A673 (cell line): ENCODE measurements at regions not wholly inside any gene's neighbourhood (a gene's known extent, or its start where the extent isn't known, plus 50 kb on each side); places are given as distances from the start of the nearest gene placed in this dataset.
A peak's percentile ranks its signal among the peaks of the same experiment; 100 is the strongest.
"Not testable (repeated sequence)": the region's sequence is repeated elsewhere in the genome, so short reads cannot be mapped to it uniquely, and the experiment has no call there.

ENCODE experiments used
- BruUV-seq: library from RNA; stranded (reverse); fragments of 400-500 nt; replicated peaks from 2 replicates; lab custom pipeline; 2021; lab: Mats Ljungman, UMichigan
- CTCF ChIA-PET: fragments of 300-600 bp; sonication (Branson Sonifier 250); formaldehyde crosslinking; loops from one replicate; lab custom pipeline; 2022; ENCODE audit warnings: antibody characterized with exemption; lab: Charles Lee
- POLR2A ChIA-PET: fragments of 300-600 bp; sonication (Branson Sonifier 250); formaldehyde crosslinking; loops from one replicate; lab custom pipeline; 2022; ENCODE audit warnings: antibody characterized with exemption; ENCODE audit not compliant: low non-redundant PET; lab: Charles Lee
- DNase-seq: peaks from one replicate; pipeline ENCODE4 v3.0.0-alpha.2; 2015; ENCODE audit warnings: low spot score
- H3K27ac ChIP-seq: fragments of 200-600 bp; sonication (generic); 2 replicates; pipeline ENCODE4 v1.5.1; 2016; ENCODE audit warnings: mixed run types, low read depth, mild to moderate bottlenecking, mixed read lengths, antibody characterized with exemption, low read length; ENCODE audit not compliant: poor library complexity, severe bottlenecking
- H3K27me3 ChIP-seq: fragments of 200-600 bp; sonication (generic); replicated peaks from 2 replicates; pipeline ENCODE4 v1.6.1; 2017; ENCODE audit warnings: mixed run types, low read depth, mild to moderate bottlenecking, mixed read lengths, antibody characterized with exemption, low read length; ENCODE audit not compliant: insufficient read depth, poor library complexity
- H3K36me3 ChIP-seq: fragments of 200-600 bp; sonication (generic); 2 replicates; pipeline ENCODE4 v1.6.1; 2016; ENCODE audit warnings: mixed run types, mild to moderate bottlenecking, mixed read lengths, antibody characterized with exemption, low read length; ENCODE audit not compliant: insufficient read depth, poor library complexity, severe bottlenecking
- H3K4me1 ChIP-seq: fragments of 200-600 bp; sonication (generic); 2 replicates; pipeline ENCODE4 v1.6.1; 2017; ENCODE audit warnings: mixed run types, mild to moderate bottlenecking, mixed read lengths, antibody characterized with exemption, low read length; ENCODE audit not compliant: insufficient read depth, poor library complexity, severe bottlenecking
- H3K4me3 ChIP-seq: fragments of 200-600 bp; sonication (generic); 2 replicates; pipeline ENCODE4 v1.5.1; 2016; ENCODE audit warnings: low read depth, mixed run types, mild to moderate bottlenecking, mixed read lengths, low read length; ENCODE audit not compliant: poor library complexity, severe bottlenecking
- H3K9me3 ChIP-seq: fragments of 200-600 bp; sonication (generic); 2 replicates; pipeline ENCODE4 v1.6.1; 2016; ENCODE audit warnings: mixed run types, low read depth, mild to moderate bottlenecking, mixed read lengths, antibody characterized with exemption, low read length; ENCODE audit not compliant: poor library complexity, severe bottlenecking
- CTCF ChIP-seq: fragments of 300-800, 200-600 bp; sonication (generic); conservative IDR thresholded peaks from 2 replicates; pipeline ENCODE4 v1.5.1; 2017; ENCODE audit warnings: low read depth, mild to moderate bottlenecking, antibody characterized with exemption, low read length, moderate library complexity, mixed read lengths
- EZH2 ChIP-seq: fragments of 200-600 bp; sonication (generic); IDR thresholded peaks from 2 replicates; pipeline ENCODE4 v1.6.1; 2017; ENCODE audit warnings: borderline replicate concordance, low read depth, mild to moderate bottlenecking, mixed read lengths, antibody characterized with exemption, low read length; ENCODE audit not compliant: poor library complexity, severe bottlenecking
- intact Hi-C: fragments of 100-400 bp; cut with micrococcal nuclease; formaldehyde crosslinking; loops from one replicate; pipeline ENCODE4 v1.10.0; 2022; ENCODE audit not compliant: unreplicated experiment

DNA sequence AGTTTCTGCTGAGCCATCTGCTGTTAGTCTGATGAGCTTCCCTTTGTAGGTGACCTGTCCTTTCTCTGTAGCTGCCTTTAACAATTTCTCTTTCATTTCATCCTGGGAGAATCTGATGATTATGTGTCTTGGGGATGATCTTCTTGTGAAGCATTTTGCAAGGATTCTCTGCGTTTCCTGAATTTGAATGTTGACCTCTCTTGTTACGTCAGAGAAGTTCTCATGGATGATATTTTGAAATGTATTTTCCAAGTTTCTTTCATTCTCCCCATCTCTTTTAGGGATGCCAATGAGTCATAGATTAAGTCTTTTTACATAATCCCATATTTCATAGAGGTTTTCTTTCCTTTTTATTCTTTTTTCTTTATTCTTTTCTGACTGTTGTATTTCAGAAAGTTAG is 184.2 kb upstream of the BET1 start:
- DNase-seq, result no peak
- Histone ChIP-seq H3K36me3 (no peaks in the 10 kb centered on the region), H3K4me3 (no peak overlapping the region), H3K9me3 (peaks cover 7% of the 10 kb centered on the region), H3K27me3 (no peaks in the 10 kb centered on the region), H3K4me1 (peaks cover 22% of the 10 kb centered on the region), H3K27ac (no peak overlapping the region)
- intact Hi-C loops, result no loop called here
- CTCF ChIA-PET, result no interaction called here
- no TSS peak for BruUV-seq
- POLR2A ChIA-PET, result no interaction called here
- TF ChIP-seq CTCF (no peak), EZH2 (no peak)

DNA sequence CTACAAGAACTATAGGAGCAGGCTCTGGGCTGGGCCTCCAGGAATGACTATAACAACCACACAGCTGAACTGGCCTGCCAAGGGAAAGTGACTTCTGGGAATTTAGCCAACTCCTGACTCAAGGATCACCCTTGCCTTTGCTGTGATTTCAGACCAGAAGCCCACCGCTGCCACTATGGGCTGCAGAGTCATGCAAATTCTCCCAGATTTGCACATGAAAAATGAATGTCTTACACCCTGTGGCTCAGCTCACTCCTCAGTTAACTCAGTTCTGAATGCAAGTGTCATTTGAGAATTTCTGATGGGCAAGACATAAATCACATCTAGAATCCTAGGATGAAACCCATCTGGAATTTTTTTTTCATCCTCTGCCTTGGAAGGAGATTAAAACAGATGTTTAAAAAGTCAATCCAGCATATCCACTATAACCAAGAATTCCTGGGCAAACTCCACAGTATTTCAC is 186.5 kb upstream of the BET1 start:
- peak; percentile 93 for DNase-seq
- Histone ChIP-seq H3K9me3 (peaks cover 7% of the 10 kb centered on the region), H3K27ac (peak overlapping the region; percentile 53), H3K4me1 (peaks cover 12% of the 10 kb centered on the region), H3K36me3 (no peaks in the 10 kb centered on the region), H3K27me3 (no peaks in the 10 kb centered on the region), H3K4me3 (no peak overlapping the region)
- POLR2A ChIA-PET, result no interaction called here
- intact Hi-C loops, result no loop called here
- CTCF ChIA-PET, result no interaction called here
- TF ChIP-seq EZH2 (no peak), CTCF (no peak)
- no TSS peak for BruUV-seq

DNA sequence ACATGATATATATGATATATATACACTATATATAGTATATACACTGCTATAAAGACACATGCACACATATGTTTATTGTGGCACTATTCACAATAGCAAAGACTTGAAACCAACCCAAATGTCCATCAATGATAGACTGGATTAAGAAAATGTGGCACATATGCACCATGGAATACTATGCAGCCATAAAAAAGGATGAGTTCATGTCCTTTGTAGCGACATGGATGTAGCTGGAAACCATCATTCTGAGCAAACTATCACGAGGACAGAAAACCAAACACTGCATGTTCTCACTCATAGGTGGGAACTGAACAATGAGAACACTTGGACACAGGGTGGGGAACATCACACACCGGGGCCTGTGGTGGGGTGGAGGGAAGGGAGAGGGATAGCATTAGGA is 190.3 kb upstream of the BET1 start:
- H3K27me3 ChIP-seq, intact Hi-C loops: not testable (repeated sequence)

GRCh38 chr7:94195201-94195600 is 191.0 kb upstream of the BET1 start:
- H3K4me1 ChIP-seq, result peaks cover 8% of the 10 kb centered on the region
- DNase-seq, result no peak
- no peak overlapping the region for H3K4me3 ChIP-seq
- intact Hi-C loops, result no loop called here
- no peak overlapping the region for H3K27ac ChIP-seq
- POLR2A ChIA-PET, result no interaction called here
- TF ChIP-seq EZH2 (no peak), CTCF (no peak)
- H3K27me3 ChIP-seq, result no peaks in the 10 kb centered on the region
- no TSS peak for BruUV-seq
- H3K36me3 ChIP-seq, result no peaks in the 10 kb centered on the region
- no peaks in the 10 kb centered on the region for H3K9me3 ChIP-seq
- CTCF ChIA-PET, result no interaction called here

More for the DNA sequence above, 190.3 kb upstream of the BET1 start:
- H3K4me1 ChIP-seq, result peaks cover 12% of the 10 kb centered on the region
- BruUV-seq, H3K4me3 ChIP-seq, H3K27ac ChIP-seq, CTCF ChIA-PET, POLR2A ChIA-PET, H3K36me3 ChIP-seq, DNase-seq, H3K9me3 ChIP-seq: not testable (repeated sequence)
